ENCODE measurements at regions not wholly inside any gene's neighbourhood (a gene's known extent, or its start where the extent isn't known, plus 50 kb on each side); places are given as distances from the start of the nearest gene placed in this dataset.

- TF ChIP-seq, protein P1, sequence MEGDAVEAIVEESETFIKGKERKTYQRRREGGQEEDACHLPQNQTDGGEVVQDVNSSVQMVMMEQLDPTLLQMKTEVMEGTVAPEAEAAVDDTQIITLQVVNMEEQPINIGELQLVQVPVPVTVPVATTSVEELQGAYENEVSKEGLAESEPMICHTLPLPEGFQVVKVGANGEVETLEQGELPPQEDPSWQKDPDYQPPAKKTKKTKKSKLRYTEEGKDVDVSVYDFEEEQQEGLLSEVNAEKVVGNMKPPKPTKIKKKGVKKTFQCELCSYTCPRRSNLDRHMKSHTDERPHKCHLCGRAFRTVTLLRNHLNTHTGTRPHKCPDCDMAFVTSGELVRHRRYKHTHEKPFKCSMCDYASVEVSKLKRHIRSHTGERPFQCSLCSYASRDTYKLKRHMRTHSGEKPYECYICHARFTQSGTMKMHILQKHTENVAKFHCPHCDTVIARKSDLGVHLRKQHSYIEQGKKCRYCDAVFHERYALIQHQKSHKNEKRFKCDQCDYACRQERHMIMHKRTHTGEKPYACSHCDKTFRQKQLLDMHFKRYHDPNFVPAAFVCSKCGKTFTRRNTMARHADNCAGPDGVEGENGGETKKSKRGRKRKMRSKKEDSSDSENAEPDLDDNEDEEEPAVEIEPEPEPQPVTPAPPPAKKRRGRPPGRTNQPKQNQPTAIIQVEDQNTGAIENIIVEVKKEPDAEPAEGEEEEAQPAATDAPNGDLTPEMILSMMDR (IDR thresholded peaks at IDR 0.05; ENCODE audit: poor library complexity, severe bottlenecking) = no peak
- no peak for TF ChIP-seq EZH2 (IDR thresholded peaks at IDR 0.05; ENCODE audit: borderline replicate concordance, insufficient read depth, low read length, poor library complexity, severe bottlenecking)
- TF ChIP-seq POLR2AphosphoS5 (IDR thresholded peaks at IDR 0.05) = no peak
- TF ChIP-seq TAF1 (IDR thresholded peaks at IDR 0.05; ENCODE audit: low read depth) = no peak
- no peak for TF ChIP-seq EP300 (conservative IDR thresholded peaks at IDR 0.05; ENCODE audit: poor library complexity, severe bottlenecking)
- TF ChIP-seq REST (IDR thresholded peaks at IDR 0.05; ENCODE audit: borderline replicate concordance) = no peak
- no peak for TF ChIP-seq SMC3 (conservative IDR thresholded peaks at IDR 0.05; ENCODE audit: poor library complexity)
- TF ChIP-seq RAD21 (conservative IDR thresholded peaks at IDR 0.05) = no peak
Observed at GRCh38 chr5:2441495-2442180, 309.8 kb downstream of the IRX2 start.

Measured in neural cell (in vitro differentiated cells).